ENCODE measurements at regions not wholly inside any gene's neighbourhood (a gene's known extent, or its start where the extent isn't known, plus 50 kb on each side); places are given as distances from the start of the nearest gene placed in this dataset.

DNA sequence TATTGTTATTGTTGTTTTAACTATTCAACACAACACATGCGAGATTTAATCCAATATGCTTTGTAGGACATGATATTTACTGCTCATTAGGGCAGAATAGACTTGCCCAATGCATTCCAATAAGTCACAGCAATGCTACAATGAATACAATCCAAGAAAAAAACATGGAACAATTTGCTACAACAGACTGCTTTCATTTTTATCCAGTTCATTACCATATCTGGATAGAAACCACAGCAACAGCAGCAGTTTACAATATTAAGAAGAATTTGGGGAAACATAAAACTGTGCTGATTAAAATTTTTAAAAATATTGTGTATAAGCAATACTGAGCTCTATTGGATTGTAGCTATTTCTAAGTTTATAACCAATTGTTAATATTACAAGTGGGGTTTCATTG, 833.0 kb downstream of the DIAPH3 start:
- no peak for TF ChIP-seq ZNF232 (CRISPR knock-in tag; IDR thresholded peaks at IDR 0.05)
- no peak for TF ChIP-seq ELF4 (CRISPR knock-in tag; IDR thresholded peaks at IDR 0.05; ENCODE audit: low read depth)
- TF ChIP-seq, protein P1, sequence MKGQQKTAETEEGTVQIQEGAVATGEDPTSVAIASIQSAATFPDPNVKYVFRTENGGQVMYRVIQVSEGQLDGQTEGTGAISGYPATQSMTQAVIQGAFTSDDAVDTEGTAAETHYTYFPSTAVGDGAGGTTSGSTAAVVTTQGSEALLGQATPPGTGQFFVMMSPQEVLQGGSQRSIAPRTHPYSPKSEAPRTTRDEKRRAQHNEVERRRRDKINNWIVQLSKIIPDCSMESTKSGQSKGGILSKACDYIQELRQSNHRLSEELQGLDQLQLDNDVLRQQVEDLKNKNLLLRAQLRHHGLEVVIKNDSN (CRISPR knock-in tag; IDR thresholded peaks at IDR 0.05), result no peak
- TF ChIP-seq ZNF263 (CRISPR knock-in tag; IDR thresholded peaks at IDR 0.05; ENCODE audit: low read depth), result no peak
- TF ChIP-seq, protein P2, sequence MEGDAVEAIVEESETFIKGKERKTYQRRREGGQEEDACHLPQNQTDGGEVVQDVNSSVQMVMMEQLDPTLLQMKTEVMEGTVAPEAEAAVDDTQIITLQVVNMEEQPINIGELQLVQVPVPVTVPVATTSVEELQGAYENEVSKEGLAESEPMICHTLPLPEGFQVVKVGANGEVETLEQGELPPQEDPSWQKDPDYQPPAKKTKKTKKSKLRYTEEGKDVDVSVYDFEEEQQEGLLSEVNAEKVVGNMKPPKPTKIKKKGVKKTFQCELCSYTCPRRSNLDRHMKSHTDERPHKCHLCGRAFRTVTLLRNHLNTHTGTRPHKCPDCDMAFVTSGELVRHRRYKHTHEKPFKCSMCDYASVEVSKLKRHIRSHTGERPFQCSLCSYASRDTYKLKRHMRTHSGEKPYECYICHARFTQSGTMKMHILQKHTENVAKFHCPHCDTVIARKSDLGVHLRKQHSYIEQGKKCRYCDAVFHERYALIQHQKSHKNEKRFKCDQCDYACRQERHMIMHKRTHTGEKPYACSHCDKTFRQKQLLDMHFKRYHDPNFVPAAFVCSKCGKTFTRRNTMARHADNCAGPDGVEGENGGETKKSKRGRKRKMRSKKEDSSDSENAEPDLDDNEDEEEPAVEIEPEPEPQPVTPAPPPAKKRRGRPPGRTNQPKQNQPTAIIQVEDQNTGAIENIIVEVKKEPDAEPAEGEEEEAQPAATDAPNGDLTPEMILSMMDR (IDR thresholded peaks at IDR 0.05), result no peak
- TF ChIP-seq IRF2 (CRISPR knock-in tag; IDR thresholded peaks at IDR 0.05; ENCODE audit: borderline replicate concordance, low read depth), result no peak
- TF ChIP-seq, protein P3, sequence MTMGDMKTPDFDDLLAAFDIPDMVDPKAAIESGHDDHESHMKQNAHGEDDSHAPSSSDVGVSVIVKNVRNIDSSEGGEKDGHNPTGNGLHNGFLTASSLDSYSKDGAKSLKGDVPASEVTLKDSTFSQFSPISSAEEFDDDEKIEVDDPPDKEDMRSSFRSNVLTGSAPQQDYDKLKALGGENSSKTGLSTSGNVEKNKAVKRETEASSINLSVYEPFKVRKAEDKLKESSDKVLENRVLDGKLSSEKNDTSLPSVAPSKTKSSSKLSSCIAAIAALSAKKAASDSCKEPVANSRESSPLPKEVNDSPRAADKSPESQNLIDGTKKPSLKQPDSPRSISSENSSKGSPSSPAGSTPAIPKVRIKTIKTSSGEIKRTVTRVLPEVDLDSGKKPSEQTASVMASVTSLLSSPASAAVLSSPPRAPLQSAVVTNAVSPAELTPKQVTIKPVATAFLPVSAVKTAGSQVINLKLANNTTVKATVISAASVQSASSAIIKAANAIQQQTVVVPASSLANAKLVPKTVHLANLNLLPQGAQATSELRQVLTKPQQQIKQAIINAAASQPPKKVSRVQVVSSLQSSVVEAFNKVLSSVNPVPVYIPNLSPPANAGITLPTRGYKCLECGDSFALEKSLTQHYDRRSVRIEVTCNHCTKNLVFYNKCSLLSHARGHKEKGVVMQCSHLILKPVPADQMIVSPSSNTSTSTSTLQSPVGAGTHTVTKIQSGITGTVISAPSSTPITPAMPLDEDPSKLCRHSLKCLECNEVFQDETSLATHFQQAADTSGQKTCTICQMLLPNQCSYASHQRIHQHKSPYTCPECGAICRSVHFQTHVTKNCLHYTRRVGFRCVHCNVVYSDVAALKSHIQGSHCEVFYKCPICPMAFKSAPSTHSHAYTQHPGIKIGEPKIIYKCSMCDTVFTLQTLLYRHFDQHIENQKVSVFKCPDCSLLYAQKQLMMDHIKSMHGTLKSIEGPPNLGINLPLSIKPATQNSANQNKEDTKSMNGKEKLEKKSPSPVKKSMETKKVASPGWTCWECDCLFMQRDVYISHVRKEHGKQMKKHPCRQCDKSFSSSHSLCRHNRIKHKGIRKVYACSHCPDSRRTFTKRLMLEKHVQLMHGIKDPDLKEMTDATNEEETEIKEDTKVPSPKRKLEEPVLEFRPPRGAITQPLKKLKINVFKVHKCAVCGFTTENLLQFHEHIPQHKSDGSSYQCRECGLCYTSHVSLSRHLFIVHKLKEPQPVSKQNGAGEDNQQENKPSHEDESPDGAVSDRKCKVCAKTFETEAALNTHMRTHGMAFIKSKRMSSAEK (CRISPR knock-in tag; IDR thresholded peaks at IDR 0.05; ENCODE audit: borderline replicate concordance), result no peak
- no peak for TF ChIP-seq ZNF423 (CRISPR knock-in tag; IDR thresholded peaks at IDR 0.05)
- no peak for TF ChIP-seq KAT7 (CRISPR knock-in tag; IDR thresholded peaks at IDR 0.05; ENCODE audit: borderline replicate concordance)
- TF ChIP-seq ZNF416 (CRISPR knock-in tag; IDR thresholded peaks at IDR 0.05), result no peak
- no peak for TF ChIP-seq ESRRA (CRISPR knock-in tag; IDR thresholded peaks at IDR 0.05; ENCODE audit: borderline replicate concordance)
- no peak for TF ChIP-seq NR2C2 (CRISPR knock-in tag; IDR thresholded peaks at IDR 0.05)
- TF ChIP-seq JUN (CRISPR knock-in tag; IDR thresholded peaks at IDR 0.05), result no peak

Measured in WTC11 (cell line).